ENCODE measurements at regions not wholly inside any gene's neighbourhood (a gene's known extent, or its start where the extent isn't known, plus 50 kb on each side); places are given as distances from the start of the nearest gene placed in this dataset.
"Not testable (repeated sequence)": the region's sequence is repeated elsewhere in the genome, so short reads cannot be mapped to it uniquely, and the experiment has no call there.

DNA sequence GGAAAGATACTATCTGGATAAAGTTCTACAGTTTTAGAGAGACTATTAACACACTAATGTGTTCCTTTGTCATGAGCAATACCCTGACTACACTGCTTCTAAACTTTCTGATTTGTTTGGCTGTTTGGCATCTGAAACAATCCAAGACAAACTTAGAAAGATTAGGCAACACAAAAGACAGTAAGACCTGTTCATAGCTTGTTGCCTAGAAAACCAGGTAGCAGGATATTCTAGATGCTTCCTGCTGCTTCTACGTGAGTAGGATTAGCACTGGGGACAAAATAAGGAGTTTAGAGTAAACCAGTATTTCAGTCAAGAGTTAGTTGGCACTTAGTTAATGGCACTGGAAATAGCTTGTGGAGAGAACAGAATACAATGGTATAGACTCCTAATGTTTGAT lies 256.5 kb downstream of the ZNF37A start:
- not testable (repeated sequence) for TF ChIP-seq POLR2AphosphoS5 (IDR thresholded peaks at IDR 0.05; ENCODE audit: low read depth); CTCF (IDR thresholded peaks at IDR 0.05; ENCODE audit: insufficient read depth, low read length); REST (IDR thresholded peaks at IDR 0.05; ENCODE audit: insufficient replicate concordance, low read depth); GABPA (IDR thresholded peaks at IDR 0.05; ENCODE audit: low read depth); SPI1 (IDR thresholded peaks at IDR 0.05; ENCODE audit: borderline replicate concordance, low read depth)
